ENCODE measurements at regions not wholly inside any gene's neighbourhood (a gene's known extent, or its start where the extent isn't known, plus 50 kb on each side); places are given as distances from the start of the nearest gene placed in this dataset.

GRCh38 chr11:30652801-30653200 is 66.6 kb upstream of the MPPED2 start:
- in situ Hi-C loops (cut with MboI; ENCODE audit: low sequenced_read_pairs): no loop called here
- no peaks in the 10 kb centered on the region for H3K27me3 ChIP-seq (ENCODE audit: low read depth)
- H3K4me1 ChIP-seq: no peaks in the 10 kb centered on the region
- H3K36me3 ChIP-seq (replicated peaks): no peaks in the 10 kb centered on the region
- no peaks in the 10 kb centered on the region for H3K9me3 ChIP-seq
- no peak for DNase-seq (ENCODE audit: low spot score in 2 of 2)
- H3K4me3 ChIP-seq: no peak overlapping the region

- DNase-seq (ENCODE audit: low spot score in 2 of 2): no peak
- Histone ChIP-seq H3K4me1 (no peaks in the 10 kb centered on the region), H3K4me3 (no peak overlapping the region), H3K36me3 (replicated peaks) (no peaks in the 10 kb centered on the region), H3K27me3 (ENCODE audit: low read depth) (no peaks in the 10 kb centered on the region), H3K9me3 (no peaks in the 10 kb centered on the region)
- in situ Hi-C loops (cut with MboI; ENCODE audit: low sequenced_read_pairs): no loop called here
These were observed 64.1 kb upstream of the MPPED2 start for GRCh38 chr11:30650266-30650665.
